HG03521 (cell line): ENCODE measurements at regions not wholly inside any gene's neighbourhood (a gene's known extent, or its start where the extent isn't known, plus 50 kb on each side); places are given as distances from the start of the nearest gene placed in this dataset.
"Not testable (repeated sequence)": the region's sequence is repeated elsewhere in the genome, so short reads cannot be mapped to it uniquely, and the experiment has no call there.

Experiments used
- ATAC-seq: cut with Tn5 transposase; IDR thresholded peaks from one replicate; pipeline ENCODE4 v1.9.1; 2021; ENCODE audit warnings: mild to moderate bottlenecking, moderate library complexity; ENCODE audit not compliant: unreplicated experiment

- no peak for ATAC-seq
Measured at GRCh38 chr1:165147799-165148198, 208.7 kb downstream of the LMX1A start.

DNA sequence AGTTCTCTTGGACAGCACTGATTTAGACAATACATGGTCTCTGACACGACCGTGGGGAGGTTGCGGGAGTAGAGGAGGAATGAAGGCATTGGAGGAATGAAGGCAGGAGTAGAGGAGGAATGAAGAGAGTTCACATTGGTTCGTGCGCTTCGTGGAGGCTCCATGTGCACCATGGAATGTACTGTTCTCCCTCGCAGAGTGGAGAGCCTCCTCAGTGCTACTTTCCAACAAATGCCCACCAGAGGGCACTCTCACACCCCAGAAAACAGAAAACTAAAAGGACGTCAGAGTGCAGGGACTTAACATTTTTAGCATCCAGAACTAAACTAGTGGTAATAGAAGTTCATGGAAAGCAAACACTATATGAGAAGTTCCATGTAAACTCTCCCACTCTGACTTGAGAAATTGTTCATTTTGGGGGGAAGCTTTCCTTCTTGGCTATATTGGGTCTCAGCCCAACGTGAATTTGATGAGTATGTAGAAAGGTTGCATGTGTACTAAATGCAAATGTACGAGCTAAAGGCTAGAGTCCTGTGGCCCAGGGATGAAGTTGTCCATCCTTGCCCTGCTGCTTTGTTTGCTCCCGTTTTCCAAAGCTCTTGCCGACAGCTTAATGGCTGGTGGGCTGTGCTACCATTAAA is 211.6 kb downstream of the LMX1A start:
- ATAC-seq = no peak

GRCh38 chr1:165143437-165144065 is 213.0 kb downstream of the LMX1A start:
- ATAC-seq = no peak

DNA sequence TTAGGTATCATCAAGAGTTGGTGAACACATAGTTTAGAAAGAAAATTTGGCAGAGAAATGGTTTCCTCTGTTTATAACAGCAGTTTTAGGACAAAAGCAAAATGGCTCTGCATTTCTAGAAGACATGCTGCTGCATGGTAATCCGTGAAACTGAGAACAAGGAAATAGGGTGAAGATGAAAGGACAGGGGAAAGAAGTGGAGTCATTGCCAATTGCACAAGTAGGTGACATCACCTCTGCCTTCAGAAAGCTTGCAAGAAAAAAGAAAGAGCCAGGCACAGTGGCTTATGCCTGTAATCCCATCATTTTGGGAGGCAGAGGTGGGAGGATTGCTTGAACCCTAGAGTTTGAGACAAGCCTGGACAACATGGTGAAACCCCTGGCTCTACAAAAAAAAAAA is 217.6 kb downstream of the LMX1A start:
- ATAC-seq = no peak

DNA sequence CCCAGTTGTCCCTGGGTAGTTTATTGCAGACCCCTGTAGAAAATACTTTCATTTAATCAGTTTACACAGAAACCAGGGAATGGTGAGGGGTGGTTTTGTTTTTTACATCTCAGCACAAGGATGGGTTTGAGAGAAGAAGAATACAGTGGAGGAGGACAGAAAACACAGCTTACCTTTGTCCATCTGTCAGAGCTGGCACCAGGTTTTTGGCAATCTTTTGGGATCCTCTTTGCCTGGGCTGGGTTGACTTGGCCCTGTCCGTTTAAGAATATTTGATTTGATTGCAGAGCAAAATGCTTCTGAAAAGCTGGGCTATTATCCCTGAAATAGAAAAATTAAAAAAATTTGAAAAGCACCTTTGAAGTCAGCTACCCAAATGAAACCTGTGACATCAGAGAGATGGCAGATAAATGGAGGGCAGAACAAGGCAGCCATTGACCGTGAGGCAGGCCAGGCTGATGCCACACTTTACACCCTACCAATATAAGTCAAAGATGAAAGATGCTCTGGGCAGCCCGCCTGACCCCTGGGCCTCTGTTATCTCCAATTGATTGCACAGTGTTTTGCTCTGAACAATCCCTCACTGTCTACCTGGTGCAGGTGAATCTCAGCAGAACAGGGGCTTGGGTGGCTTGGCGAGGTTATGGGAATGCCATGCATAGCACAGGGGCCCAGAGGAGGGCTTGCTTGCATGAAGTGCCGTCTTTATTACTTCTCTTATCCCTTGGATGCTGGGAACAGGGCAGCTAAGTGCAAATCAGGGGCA is 218.8 kb downstream of the LMX1A start:
- ATAC-seq = no peak

DNA sequence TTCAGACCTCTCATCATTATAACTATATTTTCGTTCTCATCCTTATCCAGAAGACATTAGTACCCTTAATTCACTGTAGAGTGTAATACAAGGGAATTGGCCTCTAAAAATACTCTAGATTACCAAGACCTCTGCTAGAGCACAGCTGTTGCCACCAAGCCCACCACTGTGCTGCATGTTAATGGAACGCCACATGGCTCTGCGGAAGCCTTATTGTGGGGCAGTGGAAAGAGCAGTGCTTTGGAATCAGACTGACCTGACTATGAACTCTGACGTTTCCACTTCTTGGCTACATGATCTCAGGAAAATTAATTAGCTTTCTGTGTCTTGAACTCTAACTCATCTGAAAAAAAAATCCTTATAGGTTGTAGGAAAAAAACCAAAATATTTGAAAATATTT is 222.1 kb downstream of the LMX1A start:
- ATAC-seq = no peak

DNA sequence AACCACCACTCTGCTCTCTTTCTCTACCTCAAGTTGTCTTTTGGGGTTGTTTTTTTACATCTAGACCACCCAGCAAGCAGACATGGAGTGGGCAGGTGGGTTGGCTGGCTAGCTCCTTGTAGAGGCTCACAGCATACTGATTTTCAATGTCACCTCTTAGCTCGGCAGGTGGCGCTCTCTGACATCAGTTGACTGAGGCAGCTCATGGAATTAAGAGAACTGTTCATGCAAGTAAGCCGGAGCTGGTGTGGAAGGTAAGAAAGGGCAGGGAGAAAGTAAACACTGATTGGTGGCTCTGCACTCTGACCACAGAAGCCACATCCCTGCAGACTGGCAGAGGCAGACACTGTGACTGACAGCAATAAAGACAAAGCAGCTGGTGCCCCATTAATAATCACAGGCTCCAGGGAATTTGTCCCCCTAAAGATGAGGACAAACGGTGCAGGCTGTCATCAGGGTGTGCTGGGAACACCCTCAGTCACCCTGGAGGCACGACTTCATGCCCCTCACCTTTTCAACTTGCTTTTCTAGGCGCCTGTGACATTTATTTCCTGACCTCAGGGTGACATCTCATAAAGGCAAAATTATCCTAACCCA is 226.8 kb downstream of the LMX1A start:
- ATAC-seq = peak; percentile 56

DNA sequence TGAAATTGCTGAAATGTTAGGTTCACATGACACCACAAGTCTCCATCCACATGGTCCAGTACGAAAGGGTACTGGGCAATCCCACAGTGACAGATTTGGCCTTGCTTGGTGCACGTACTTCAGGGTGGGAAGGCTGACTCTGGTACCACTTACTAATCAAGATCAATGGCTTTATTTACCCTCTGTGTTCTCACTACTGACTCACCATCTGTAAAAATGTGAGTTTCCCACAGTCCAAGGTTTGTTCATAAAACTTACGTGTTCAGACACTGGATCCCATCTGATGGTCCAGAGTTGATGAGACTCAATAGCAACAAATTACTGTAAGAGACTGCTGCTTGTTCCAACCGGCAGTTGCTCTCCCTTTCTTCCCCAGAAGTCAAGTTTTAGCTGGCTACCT is 231.7 kb downstream of the LMX1A start:
- ATAC-seq = no peak

DNA sequence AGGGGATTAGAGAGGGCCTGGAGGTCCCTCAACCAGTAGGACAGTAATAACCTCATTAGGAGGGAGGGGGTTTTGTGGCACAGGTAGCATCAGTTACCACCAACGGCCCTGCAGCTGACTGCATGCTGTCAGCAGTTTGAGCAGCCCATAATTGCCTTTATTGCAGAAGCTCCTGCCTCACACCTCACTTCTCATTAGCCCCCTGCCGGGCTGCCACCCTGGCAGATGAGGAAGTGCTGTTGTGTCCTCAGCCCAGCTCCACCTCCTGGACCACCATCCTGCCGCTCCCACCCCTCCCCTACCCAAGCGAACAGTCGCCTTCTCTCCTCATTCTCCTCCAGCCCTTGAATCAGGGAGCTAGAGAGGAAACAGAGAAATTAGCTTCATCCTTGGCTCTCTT is 237.4 kb downstream of the LMX1A start:
- no peak for ATAC-seq

DNA sequence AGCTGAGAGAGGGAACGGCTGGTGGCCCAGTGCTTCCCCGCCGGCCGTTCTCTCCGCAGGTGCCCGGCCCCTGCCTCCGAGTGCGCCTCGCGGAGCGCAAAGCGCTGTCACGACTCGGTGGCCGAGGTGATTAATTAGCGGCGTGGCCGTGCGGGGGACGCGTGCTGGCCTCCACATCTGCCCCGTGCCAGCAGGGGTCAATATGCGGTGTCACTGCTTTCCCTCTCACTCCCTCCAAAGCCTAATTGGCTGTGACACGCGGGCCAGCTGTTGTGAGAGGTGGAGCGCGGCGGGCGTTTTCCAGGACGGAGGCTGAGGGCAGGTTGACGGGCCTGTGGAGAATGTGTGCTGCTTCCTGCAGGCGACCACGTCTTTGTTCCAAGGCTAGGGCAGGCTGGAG is 239.0 kb downstream of the LMX1A start:
- no peak for ATAC-seq

DNA sequence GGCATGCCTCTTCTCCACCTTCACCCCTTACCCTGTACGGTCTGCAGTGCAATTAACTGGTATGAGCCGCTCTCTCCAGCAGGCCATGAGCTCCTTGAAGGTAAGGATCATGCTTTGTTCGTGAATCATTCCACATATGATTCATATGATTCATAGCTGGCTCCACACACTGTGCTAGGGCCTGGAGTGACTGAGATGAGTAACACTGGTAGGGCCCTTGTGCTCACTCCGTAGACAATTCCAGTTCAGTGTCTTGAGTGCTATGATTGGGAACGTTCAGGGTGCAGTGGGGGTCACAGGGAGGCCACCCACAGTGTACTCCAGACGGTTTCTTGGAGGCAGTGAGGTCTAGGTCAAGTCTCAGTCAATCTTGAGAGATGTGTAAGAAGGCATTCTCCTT is 239.8 kb downstream of the LMX1A start:
- ATAC-seq = no peak

GRCh38 chr1:165116171-165116570 is 240.3 kb downstream of the LMX1A start:
- ATAC-seq = no peak

DNA sequence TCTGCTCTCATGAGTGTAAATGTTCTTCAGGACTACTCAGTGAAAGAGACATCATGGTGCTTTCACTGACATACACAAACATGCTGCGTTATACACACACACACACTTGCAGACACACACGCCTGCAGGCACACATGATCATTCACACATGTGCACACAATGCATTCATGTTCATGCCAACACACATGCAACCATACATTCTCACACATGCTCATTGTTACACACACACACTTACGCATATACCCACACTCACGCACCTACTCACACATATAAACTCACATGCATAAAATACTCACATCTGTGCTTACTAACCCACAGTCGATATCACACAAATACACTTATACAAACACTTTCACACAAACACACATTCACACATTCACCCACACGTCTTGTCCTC is 241.6 kb downstream of the LMX1A start:
- ATAC-seq = no peak

DNA sequence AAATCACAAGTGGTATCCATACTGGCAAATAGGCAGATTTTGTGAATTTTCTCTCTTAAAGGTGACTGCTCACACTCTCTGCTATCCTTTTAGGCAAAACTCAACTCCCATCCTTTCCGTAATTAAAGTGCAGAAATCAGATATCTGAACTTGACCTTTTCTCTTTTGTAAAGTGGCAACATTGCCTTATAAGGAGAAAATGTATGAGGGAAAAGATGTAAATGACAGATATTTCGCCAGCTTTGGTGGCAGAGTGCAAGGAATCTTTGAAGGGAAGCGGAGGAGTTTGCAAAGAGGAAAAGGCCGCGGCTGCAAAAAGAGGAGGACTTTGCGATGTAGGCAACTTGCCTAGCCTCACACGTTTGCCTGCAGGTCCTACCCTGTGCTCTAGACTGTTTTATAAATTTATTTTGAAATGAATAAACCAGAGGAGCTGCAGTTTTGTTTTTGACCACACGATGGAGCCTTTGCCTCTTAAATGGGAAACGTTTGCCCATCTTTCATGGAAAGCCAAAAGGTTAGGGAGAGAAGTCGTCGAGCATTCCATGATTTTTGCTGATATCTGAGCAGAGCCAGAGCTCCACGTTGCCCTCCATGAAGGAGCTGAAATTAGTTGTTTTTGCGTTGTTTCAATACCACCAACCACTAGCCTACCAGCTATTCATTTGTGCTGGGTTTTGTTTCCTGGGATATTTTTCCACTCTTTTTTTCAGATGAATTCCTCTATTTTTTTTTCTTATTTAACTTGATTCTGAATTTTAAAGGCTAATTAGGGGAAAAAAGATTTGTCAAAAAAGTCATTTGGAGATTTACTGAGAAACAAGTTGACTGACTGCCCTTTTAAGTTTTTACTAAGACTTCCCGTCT is 242.3 kb downstream of the LMX1A start:
- ATAC-seq = no peak

DNA sequence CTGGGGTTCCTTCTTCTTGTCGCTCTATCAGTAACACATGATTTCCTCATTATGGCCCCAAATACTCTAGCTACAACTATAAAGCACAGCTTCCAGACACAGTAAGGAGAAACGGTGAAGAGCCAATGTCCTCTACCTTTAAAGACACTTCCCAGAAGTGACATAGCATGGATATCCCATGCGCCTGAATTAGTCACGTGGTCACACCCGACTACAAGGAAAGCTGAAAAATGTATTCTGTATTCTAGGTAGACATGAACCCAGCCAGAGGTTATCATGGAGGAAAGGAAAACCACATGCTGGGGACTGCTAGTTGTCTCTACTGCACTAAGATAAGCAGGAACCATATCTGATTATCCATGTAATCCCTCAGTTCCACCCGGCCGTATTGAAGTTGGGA is 244.3 kb downstream of the LMX1A start:
- ATAC-seq = no peak

- ATAC-seq = no peak
Measured at GRCh38 chr1:165109013-165109412, 247.5 kb downstream of the LMX1A start.

GRCh38 chr1:165092542-165093162 is 263.9 kb downstream of the LMX1A start:
- not testable (repeated sequence) for ATAC-seq

- no peak for ATAC-seq
Measured at GRCh38 chr1:165080253-165080896, 276.1 kb downstream of the LMX1A start.

DNA sequence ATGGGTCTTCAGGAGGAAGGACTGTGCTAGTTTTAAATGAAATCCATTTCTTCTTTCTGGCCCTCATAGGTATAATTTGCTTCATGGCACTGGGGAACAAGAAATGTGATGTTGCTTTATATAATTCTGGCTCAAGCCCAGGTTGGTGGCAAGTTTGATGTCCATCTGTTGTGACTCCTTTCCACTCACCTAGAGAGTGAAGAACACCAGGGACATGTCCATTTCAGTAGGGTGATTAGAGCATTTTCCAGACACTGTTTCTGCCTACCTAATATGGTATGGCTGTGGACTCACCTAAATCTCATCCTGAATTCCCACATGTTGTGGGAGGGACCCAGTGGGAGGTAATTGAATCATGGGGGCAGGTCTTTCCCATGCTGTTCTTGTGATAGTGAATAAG is 278.1 kb downstream of the LMX1A start:
- no peak for ATAC-seq
